GM18868 (cell line): ENCODE measurements at regions not wholly inside any gene's neighbourhood (a gene's known extent, or its start where the extent isn't known, plus 50 kb on each side); places are given as distances from the start of the nearest gene placed in this dataset.

ENCODE experiments used
- ATAC-seq: cut with Tn5 transposase; IDR thresholded peaks from one replicate; pipeline ENCODE4 v1.9.1; 2021; ENCODE audit warnings: mild to moderate bottlenecking, moderate library complexity; ENCODE audit not compliant: unreplicated experiment

DNA sequence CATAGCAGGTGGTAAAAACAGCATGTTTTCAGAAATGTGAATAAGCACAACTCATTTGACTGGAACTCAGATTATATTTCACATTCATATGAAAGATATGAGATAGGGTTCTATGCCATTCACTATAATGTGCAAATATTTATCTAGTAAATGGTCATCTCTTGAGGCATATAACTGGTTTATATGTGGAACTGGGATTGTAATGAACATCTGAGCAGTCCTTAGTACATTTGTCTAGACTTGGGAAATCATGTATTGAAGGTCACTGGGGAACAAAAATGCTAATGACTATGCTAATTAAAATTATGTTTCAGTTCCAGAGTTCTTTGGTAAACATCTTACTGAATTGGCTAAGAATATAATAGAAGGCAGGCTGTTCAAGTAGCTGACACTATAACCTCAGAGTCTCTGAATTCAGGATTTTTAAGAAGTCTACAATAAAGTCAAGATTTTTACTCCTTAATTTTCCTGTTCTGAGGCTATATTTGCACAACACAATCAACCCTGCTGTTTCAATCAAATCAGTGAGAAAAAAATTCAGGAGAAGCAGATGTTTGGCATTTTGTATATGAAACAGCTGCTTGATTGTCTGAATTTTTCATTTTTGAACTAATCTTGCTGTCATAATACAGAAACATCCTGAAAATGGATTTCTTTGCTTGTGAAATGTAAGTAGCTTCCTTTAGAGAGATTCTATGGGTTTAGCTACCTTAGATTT lies 244.8 kb upstream of the RGS18 start:
- no peak for ATAC-seq

DNA sequence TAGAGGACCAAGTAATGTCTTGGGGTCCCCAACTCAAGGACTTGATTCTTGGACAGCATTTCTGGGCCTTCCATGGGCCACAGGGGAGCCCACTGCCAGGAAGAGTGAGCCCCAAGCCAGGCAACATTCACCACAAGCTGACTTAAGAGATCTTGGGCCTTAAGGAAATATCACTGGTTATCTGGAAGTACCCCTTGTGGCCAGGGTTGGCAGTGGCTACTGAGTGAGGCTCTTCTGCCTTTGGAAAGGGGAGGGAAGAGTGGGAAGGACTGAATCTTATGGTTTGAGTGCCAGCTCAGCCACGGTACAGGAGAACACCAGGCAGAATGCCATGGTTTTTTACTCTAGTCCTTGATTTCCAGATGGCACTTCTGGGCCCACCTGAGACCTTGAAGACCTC lies 228.9 kb upstream of the RGS18 start:
- ATAC-seq = no peak

GRCh38 chr1:191943684-191944083 lies 214.6 kb upstream of the RGS18 start:
- no peak for ATAC-seq

DNA sequence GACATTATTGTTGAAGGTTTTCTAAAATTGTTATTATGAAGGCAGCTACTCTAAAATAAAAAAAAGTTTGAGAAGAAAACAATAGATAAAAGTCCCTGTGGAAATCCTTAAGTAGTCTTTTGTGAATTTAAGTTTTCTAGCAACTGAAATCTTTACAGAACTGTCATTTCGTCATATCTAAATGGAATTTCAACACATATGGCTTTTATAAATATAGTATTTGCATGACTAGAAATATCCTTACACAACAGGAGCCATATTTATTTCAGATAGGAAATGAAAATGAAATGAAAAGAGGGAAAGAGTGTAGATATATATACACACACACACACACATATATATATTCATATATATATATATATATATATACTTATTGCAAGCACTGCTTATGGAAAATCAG lies 204.7 kb upstream of the RGS18 start:
- no peak for ATAC-seq

GRCh38 chr1:191959856-191960255 lies 198.4 kb upstream of the RGS18 start:
- no peak for ATAC-seq

DNA sequence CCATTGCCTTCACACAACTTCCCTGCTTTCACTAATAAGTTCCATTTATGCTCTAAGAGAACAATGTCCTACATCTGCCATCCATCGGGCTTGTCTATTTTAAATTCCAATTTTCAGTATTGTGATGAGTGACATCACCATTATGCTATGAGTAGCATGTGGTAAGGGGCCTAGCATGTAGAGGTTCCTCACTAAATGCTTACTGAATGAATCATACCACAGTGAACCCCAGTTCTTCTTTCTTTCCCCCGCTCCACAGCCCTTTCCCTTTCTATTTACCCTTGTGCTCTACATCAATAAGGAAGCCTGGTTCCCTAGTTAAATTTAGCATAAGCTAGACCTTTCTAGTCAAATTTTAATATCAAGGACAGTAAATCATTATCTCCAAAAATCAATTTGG lies 195.0 kb upstream of the RGS18 start:
- no peak for ATAC-seq

DNA sequence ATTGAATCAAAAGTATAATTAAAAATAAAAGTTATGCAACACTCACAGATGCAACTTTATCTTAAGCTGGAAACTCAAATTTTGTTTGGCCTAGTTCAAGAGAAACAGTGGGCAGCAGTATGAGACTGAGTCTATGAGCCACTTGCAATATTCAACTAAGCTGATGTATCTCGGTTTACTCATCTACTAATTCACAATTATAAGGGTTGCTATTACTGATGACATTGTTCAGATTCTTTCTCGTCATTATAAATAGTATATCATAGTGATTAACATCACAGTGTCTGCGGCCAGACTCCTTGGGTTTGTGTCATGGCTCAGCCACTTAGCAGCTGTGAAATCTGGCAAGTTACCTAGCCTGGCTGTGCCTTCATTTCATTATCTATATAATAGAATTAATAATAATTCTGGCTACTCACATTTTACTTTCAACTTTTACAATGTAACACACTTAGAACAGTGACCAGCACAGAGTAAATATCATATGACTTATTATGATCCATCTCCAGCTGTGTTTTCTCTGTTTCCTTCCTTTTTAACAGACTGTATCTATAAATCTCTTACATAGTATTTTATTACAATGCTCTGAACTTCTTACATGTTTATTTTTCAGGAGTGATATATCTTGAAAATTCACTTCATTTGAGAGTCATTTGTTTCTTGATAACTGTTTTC lies 194.3 kb upstream of the RGS18 start:
- ATAC-seq = no peak

DNA sequence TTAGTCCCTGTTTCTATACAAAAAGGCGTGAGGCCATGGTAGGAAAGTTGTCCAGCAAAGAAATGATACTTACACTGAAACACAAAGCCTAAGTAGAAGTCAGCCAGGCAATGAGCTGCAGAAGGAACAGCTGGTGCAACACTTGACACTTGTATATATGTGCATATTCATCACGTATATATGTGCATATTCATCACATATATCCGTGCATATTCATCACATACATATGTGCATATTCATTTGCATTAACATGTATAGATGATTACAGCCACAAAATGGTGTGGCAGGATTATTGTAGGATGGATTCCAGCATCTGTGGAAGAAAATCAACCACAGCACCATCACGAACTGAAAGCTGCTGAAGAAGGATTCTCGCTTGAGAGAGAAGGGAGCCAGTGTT lies 189.0 kb upstream of the RGS18 start:
- no peak for ATAC-seq

DNA sequence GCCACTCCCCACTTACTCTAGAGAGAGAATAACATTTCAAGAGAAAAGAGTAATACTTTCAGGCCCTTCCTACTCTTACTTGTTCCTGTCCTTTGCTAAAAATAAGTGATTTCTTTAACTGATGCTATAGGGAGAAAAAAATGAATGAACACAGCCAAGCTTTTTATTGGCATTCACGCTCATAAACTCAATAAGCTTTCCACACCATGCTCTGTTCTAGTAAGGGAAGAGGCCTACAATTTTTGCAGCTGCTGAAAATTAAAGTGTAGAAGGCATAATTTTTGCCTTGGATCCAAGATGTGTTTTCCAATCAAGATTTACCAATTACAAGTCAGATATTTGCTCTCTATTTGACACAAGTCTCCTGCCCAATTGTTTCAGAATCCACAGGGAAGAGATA lies 188.1 kb upstream of the RGS18 start:
- no peak for ATAC-seq

DNA sequence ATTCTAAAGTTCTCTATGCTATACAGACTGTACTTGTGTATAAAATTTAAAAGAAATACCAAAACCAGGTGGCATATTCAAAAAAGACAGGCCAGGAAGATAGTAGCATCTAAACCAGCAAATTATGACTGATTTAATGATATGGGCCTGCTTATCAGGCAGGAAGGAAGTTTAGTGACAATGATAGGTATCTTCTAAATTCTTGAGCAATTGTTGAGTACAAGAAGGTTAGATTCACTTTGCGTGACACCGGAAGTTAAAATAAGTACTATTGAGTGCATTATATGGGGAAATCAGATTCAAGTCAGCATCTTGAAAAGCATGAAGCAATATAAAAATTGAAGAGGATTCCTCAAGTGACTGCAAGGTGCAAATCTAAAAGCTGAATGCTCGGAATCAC lies 186.8 kb upstream of the RGS18 start:
- no peak for ATAC-seq

DNA sequence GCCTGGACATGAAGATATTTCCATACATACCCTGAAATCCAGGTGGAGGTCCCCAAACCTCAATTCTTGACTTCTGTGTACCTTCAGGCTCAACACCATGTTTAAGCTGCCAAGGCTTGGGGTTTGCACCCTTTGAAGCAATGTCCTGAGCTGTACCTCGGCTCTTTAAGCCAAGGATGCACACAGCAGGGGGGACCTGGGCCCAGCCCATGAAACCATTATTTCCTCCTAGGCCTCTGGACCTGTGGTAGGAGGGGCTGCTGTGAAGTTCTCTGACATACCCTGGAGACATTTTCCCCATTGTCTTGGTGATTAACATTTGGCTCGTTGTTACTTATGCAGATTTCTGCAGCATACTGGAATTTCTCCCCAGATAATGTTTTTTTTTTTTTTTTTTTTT lies 184.3 kb upstream of the RGS18 start:
- ATAC-seq = no peak

- no peak for ATAC-seq
Observed at GRCh38 chr1:191977874-191978506, 180.3 kb upstream of the RGS18 start.

GRCh38 chr1:191984856-191985255 lies 173.4 kb upstream of the RGS18 start:
- no peak for ATAC-seq

- ATAC-seq = no peak
Observed at GRCh38 chr1:191992118-191992517, 166.1 kb upstream of the RGS18 start.

DNA sequence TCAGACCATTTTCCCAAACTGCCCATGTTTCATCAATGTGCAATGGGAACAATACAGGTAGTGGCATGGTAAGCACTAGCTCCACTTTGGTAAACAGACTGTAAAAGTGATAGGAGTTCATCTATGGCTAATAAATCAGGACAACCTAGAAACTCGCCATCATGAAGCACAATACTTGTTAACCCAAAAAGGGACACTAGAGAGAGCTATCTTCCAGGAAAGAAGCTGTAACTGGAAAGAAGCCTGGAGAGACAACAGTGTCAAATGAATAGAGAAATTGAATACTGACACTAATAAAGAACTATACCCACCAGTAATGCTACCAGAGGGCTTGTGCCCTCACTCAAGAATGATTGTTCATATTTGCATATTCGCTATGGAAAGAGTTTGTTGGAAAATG lies 164.7 kb upstream of the RGS18 start:
- no peak for ATAC-seq

DNA sequence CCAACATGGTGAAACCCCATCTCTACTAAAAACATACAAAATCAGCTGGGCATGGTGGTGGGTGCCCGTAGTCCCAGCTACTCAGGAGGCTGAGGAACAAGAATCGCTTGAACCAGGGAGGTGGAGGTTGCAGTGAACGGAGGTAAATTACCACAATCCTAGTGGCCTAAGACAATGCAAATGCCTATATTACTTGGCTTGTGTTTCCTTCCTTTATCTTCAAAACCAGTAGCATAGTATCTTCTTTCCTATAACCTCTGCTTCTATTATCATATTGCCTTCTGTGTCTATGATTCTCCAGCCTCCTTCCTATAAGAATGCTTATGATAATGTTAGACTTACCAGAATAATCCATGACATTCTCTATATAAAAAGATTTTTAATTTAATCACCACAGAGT lies 156.2 kb upstream of the RGS18 start:
- no peak for ATAC-seq

- no peak for ATAC-seq
Observed at GRCh38 chr1:192003295-192004077, 154.8 kb upstream of the RGS18 start.

DNA sequence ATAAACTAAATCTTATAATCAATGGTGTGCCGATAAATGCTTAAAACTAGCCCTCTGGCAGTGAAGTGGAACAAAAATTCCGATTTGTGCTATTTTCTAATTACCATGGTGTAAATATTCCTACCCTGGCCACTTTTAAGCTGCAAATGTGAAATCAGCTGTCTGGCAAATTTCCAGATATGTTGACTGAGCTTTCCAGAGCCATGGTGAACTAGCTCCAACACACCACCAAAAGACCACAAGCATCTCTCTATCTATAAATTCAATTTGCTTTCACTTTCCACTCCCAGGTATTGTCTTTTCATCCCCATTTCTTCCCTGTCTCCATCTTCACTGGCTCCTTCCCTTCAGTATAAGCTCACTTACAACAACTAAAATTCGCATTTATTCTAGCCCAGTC lies 152.3 kb upstream of the RGS18 start:
- no peak for ATAC-seq

GRCh38 chr1:192008281-192008825 lies 149.9 kb upstream of the RGS18 start:
- ATAC-seq = no peak

DNA sequence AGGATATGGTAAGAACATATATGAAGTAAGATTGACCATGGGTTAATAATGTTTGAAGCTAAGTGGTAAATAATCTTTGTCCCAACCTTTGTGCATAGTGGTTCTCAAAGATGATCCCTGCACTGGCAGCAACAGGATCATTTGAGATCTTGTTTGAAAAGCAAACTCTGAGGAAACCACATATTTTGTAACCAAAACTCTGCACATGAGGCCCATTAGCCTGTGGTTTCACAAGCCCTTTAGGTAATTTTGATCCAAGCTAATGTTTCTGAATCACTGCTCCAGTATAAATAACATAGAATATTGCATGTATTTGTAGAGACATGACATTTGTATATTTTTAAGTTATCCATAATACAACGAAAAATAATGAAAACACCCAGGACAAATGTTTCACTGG lies 147.9 kb upstream of the RGS18 start:
- ATAC-seq = no peak

GRCh38 chr1:192011525-192011924 lies 146.7 kb upstream of the RGS18 start:
- no peak for ATAC-seq
